Activated naive CD4-positive, alpha-beta T cell treated with anti-CD3 and anti-CD28 coated beads, Interleukin-2, amount 50 U/mL, for 72 hours (primary cell): ENCODE measurements at regions not wholly inside any gene's neighbourhood (a gene's known extent, or its start where the extent isn't known, plus 50 kb on each side); places are given as distances from the start of the nearest gene placed in this dataset.
"Not testable (repeated sequence)": the region's sequence is repeated elsewhere in the genome, so short reads cannot be mapped to it uniquely, and the experiment has no call there.

ENCODE experiments used
- ATAC-seq, 2 donors: fragments of 150-1000 bp; cut with Tn5 transposase; 2 replicates each; pipeline ENCODE4 v1.10.0; 2021; ENCODE audit warnings: mild to moderate bottlenecking in 2 of 2, moderate library complexity in 2 of 2
- DNase-seq, 2 donors: peaks; one replicate each; pipeline ENCODE4 v3.0.0; 2021 to 2022; ENCODE audit warnings: low spot score in 2 of 2
- H3K27ac Mint-ChIP-seq, 2 donors: one replicate each; pipeline ENCODE4 v1.8.0; 2022; ENCODE audit warnings: mild to moderate bottlenecking in 2 of 2, mixed read lengths in 2 of 2
- H3K36me3 Mint-ChIP-seq, 2 donors: one replicate each; pipeline ENCODE4 v1.8.0; 2022; ENCODE audit warnings: mixed read lengths in 2 of 2
- H3K9me3 Mint-ChIP-seq, 2 donors: one replicate each; pipeline ENCODE4 v1.8.0; 2022; ENCODE audit warnings: mixed read lengths in 2 of 2

DNA sequence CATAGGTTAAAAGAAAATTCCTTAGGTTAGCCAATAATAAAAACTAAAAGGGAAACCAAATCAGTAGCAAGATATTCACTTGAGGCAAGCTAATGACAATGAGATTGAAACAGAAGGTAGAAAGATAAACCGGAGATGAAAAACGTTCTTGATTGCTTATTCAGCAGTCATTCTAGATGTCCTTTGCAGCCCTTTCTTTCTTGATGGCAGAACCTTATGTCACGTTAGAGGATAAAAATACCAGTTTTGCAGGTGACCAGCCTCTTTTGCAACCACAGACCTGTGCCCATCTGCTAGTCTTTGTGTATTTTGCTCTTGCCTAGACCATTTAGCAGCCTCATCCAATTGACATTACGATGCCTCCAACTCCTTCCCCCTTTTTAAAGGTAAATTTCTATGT is 337.8 kb downstream of the DMAC1 start:
- Mint-ChIP-seq H3K27ac (no peak overlapping the region), H3K36me3 (peaks cover 0 to 6% of the 10 kb centered on the region in 2 donors), H3K9me3 (no peaks in the 10 kb centered on the region)
- no peak for DNase-seq
- ATAC-seq, result no peak

DNA sequence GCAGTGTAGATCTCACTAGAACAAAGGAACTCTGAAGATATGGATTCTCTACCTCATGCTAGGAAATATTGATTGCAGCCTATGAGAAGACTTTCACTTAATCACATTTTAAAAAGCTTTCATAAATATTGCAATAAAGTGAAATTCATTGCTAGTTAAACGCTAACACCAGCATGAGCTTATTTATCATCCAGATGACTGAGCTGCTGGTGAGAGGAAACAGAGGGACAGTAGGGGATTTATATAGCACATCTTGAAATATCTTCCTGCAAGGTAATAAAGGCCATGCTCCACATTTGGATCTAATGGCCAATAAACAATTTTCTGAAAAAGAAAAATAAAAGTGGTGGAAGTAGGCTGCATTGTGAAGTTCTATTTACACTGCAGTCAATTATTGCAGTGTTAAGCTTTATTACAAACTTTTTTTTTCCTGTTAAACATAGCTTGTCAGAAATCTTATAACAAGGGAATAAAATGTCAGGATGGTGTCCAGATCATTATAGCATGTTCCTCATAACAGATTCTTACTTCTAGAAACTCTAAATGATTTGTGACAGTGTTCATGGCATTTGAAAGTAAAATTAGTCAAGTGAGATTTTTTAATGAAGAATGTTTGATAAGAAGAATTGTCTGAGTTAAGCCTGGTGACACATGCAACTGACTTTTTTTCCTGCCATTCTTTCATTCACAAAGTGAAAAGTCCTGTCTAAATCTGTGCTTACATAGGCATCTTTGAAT is 342.6 kb downstream of the DMAC1 start:
- Mint-ChIP-seq H3K27ac (no peak overlapping the region), H3K9me3 (no peaks in the 10 kb centered on the region), H3K36me3 (peaks cover 0 to 6% of the 10 kb centered on the region in 2 donors)
- DNase-seq (no peak), ATAC-seq (no peak)

DNA sequence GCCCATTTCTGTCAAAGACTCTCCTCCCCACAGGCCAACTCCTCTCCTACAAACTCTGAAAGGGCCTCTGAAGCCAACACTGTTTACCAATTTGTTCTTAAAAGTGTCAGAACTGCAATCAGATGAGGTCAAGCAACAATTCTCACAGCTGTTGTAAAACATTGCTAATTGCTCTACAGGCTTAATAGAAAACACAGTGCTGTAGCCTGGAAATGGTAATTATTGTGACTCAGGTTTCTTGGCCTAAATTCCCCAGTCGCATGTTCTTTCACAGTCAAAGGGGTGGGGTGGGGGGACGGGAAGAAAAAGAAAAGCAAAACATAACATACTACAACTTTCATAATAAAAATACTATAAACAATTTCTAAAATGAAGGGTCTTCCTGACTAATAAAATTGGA is 343.2 kb downstream of the DMAC1 start:
- peaks cover 0 to 6% of the 10 kb centered on the region in 2 donors for H3K36me3 Mint-ChIP-seq
- H3K27ac Mint-ChIP-seq, result no peak overlapping the region
- DNase-seq, result no peak
- ATAC-seq, result no peak
- H3K9me3 Mint-ChIP-seq, result no peaks in the 10 kb centered on the region

DNA sequence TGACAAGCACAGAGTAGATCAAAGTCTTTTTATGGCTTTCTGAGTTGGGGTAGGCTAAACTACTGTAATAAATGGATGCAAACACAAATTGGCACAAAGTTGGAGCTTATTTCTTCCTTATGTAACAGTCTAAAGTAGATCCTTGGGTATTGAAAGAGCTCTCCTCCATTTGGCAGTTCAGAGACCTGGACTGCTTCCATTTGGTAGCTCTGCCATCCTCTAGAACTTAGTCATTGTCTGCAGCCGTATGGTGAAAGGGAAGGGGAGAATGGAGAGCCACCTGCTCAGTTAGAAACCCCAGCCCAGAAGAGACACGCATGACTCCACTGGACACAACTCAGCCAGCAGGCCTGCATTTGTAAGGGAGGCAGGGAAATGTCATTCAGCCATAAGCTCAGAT is 345.0 kb downstream of the DMAC1 start:
- no peak for DNase-seq
- Mint-ChIP-seq H3K36me3 (peaks cover 0 to 6% of the 10 kb centered on the region in 2 donors), H3K9me3 (no peaks in the 10 kb centered on the region), H3K27ac (no peak overlapping the region)
- ATAC-seq, result no peak

DNA sequence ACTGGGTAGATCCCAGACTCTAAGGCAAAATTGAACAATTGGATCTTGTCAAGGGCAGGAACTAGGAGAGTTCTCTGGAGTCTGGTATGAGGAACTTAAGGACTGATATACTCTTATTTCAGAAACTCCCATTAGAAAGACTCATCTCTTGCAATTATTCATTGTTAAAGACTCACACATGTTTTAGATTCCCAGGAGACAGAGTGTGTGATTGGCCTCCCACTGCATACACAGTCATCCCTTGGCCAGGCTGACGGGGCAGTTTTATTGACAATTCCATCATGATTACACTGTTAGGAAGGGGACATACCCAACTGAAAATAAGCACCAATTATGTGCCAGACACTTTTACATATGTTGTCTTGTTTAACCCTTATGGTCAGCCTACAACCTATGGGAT is 347.2 kb downstream of the DMAC1 start:
- ATAC-seq, result no peak
- Mint-ChIP-seq H3K27ac (no peak overlapping the region), H3K9me3 (no peaks in the 10 kb centered on the region), H3K36me3 (no peaks in the 10 kb centered on the region)
- DNase-seq, result no peak

DNA sequence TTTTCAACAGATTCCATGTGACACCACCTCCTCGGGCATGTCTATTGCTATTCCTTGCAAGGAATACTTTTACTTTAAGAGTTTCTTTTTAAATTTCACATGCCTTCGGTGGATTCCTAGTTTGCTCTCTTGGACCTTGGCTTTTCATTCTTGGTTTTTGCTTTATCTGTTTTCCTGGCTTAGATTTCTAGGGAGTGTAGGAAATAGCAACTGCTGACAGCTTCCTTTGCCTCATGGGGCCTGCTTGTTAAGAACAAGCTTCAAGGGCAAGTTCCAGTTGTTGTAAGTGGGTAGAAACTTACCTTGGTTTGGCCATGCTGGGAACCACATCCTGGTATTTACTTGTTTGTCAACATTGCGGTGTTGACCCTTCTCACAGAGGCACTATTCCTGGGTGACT is 348.5 kb downstream of the DMAC1 start:
- no peak for ATAC-seq
- H3K9me3 Mint-ChIP-seq, result peaks cover 0 to 7% of the 10 kb centered on the region in 2 donors
- no peaks in the 10 kb centered on the region for H3K36me3 Mint-ChIP-seq
- H3K27ac Mint-ChIP-seq, result no peak overlapping the region
- DNase-seq, result no peak

DNA sequence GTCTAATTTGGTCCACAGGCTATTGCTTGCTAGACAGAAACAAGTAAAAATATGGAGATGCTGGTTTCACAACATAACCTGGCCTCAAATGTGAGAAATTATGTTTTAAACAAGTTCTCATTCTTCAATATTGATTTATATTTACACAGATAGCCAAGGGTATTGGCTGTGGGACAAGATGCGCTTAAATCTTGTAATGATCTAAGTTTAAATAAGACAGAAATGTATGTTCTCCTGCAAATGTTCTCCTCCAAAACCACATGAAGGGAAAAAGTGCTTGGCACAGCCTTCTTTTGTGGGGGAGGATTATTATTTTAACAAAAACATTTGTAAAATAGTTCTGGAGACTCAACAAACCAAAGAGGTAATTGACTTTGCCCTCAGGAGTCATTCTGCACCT is 356.0 kb downstream of the DMAC1 start:
- H3K9me3 Mint-ChIP-seq, result peaks cover 0 to 7% of the 10 kb centered on the region in 2 donors
- ATAC-seq (no peak), DNase-seq (no peak)
- H3K36me3 Mint-ChIP-seq, result no peaks in the 10 kb centered on the region
- no peak overlapping the region for H3K27ac Mint-ChIP-seq

DNA sequence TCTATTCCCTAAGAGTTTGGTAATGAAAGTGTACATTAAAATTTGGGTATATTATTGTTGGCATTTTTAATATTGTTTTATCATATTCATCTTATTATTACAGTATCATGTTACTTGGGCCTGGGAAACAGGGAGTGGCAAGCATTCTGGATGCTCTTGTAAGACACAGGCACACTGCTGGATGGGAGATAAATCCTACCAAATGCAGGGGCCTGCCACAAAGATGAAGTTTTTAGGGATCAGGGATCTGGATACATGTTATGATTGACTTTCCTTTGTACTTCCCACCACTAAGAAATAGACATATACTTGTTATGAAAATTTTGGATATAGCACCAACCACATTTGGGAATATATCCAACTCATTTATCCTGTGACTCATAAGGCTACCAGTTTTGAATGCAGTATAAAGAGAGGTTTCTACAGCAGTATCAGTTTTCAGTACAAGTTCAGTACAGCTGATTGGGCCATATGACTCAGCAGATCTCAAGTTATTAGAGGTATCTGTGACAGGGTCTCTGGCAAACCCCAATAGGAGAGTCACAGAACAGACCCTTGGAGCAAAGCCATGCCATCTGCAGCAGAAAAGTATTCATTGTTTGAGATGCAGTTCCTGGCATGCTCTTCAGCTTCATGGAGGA is 360.1 kb downstream of the DMAC1 start:
- H3K9me3 Mint-ChIP-seq, result no peaks in the 10 kb centered on the region

DNA sequence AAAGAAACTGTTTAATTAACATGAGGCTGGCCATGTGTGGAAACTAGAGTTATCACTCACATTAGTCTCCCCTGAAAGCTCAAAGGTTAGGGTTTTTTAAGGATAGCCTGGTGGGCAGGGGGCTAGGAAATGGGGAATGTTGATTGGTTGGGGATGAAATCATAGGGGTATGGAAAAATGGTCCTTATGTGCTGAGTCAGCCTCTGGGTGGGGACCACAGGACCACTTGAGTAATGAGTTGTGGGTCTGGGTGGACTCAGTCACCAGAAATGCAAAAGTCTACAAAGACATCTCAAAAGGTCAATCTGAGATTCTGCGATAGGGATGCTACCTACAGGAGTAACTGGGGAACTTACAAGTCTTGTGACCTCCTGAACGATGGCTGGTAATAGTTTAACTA is 362.8 kb downstream of the DMAC1 start:
- peaks cover 16 to 18% of the 10 kb centered on the region in 2 donors for H3K9me3 Mint-ChIP-seq
- H3K27ac Mint-ChIP-seq, result no peak overlapping the region
- H3K36me3 Mint-ChIP-seq, result peaks cover 0 to 8% of the 10 kb centered on the region in 2 donors
- DNase-seq (no peak), ATAC-seq (no peak)

More for the DNA sequence above, 360.1 kb downstream of the DMAC1 start:
- DNase-seq, result no peak
- ATAC-seq, result no peak
- no peaks in the 10 kb centered on the region for H3K36me3 Mint-ChIP-seq
- H3K27ac Mint-ChIP-seq, result no peak overlapping the region

DNA sequence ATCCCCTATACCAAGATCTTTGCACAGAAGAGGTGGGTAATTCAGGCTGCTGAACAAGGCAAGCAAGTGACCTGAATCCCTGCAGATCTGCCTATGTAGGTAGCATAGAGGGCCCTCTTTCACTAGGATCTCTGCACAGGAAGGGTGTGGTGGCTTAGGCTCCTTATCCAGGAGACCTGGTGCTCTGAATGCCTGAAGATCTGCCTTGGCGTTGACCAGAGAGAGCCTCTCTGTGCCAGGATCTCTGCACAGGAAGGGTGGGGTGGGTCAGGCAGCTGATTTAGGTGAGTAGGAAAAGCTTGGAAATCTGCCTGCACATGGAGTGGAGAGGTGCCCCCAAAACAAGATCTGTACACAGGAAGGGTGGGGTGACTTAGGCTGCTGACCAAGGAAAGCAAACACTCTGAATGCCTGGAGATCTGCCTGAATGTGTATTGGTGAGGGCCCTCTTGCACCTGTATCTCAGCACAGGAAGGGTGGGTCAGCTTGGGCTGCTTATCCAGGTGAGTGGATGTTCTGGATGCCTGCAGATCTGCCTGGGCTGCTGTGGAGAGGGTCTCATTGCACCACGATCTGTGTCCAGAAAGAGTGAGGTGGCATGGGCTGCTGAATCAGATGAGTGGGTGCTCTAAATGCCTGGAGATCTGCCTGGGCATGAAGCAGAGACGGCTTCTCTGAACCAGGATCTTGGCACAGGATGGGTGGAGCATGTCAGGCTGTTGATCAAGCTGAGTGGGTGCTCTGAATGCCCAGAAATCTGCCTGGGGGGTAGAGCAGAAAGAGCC is 365.9 kb downstream of the DMAC1 start:
- ATAC-seq (no peak), DNase-seq (no peak)
- peaks cover 10 to 28% of the 10 kb centered on the region in 2 donors for H3K36me3 Mint-ChIP-seq
- peaks cover 23 to 37% of the 10 kb centered on the region in 2 donors for H3K9me3 Mint-ChIP-seq
- H3K27ac Mint-ChIP-seq, result no peak overlapping the region

DNA sequence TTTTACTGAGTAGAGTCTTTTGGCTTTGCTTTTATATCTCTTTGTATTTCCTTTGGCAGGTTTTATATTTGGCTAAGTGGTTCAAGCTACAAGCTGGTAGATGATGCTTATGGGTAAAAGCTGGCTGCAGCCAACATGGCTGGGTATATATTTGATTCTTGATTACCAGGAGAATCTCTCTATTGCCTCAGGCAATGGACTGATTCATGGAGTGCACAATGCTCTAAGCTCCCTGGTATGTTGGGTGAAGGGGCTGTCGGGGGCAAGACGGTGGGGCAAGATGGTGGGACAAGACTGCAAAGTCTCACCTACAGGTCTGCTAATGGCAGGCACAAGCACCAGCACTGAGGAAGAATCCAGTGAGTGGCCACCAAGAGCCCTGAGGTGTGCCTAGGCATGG is 366.6 kb downstream of the DMAC1 start:
- ATAC-seq, result no peak
- Mint-ChIP-seq H3K36me3 (peaks cover 10 to 33% of the 10 kb centered on the region in 2 donors), H3K9me3 (peaks cover 23 to 42% of the 10 kb centered on the region in 2 donors), H3K27ac (no peak overlapping the region)
- no peak for DNase-seq

DNA sequence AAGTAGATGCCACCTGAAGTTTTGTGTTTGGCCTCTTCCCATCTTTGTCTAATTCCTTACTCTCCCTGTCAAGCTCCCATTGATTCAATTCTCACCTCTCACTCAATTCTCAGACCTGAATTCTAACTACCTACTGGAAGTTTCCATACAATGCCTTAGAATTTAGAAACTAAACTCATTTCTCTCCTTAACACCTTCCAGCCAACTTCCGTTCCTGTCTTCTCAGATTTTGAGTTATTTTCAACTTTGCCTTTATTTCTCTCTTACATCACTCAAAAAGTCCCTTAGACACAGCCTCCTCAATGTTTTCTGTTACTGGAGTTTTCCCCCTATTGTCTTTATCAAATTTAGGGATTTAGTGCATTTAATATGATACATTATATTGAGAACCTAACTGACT is 382.2 kb downstream of the DMAC1 start:
- not testable (repeated sequence) for ATAC-seq, DNase-seq, H3K36me3 Mint-ChIP-seq, H3K27ac Mint-ChIP-seq
- H3K9me3 Mint-ChIP-seq, result peaks cover 7 to 12% of the 10 kb centered on the region in 2 donors

DNA sequence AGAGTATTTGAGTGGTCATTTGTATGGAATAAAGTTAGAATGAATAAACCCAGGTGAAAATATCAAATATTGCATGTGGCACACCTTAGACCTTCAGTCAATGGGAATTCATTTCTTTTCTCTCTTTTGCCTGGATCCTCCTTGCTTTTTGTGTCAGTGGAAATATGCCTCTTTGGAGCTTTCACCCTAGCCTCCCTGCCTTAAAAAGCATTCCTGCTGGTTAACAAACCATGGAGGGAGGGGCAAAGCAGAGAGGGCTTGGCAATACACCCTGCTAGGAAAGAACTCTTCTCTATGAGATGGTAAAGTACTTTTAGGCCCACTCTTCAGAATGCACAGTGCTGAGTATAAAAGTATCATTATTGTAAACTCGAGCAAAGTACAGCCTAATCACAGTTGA is 383.7 kb downstream of the DMAC1 start:
- Mint-ChIP-seq H3K27ac (no peak overlapping the region), H3K9me3 (peaks cover 7 to 12% of the 10 kb centered on the region in 2 donors), H3K36me3 (peaks cover 0 to 8% of the 10 kb centered on the region in 2 donors)
- DNase-seq, result no peak
- ATAC-seq, result no peak

DNA sequence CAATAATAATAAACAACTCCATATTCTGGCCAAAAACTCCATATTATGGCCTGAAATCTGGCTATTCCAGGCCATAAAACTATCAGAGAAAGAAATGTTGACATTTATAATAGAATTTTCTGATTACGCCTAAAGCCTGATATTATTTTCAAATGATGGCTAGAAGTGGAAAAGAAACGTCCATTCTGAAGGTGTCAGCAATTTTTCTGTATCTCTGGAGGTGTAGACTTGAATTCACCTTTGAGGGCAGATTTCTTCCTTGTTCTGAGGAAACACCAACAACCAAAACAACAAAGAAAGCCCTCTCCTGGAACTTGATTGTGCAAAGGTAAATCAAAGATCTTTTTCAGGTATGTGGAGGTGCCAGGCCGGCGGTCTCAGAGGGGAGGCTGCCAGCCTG is 390.7 kb downstream of the DMAC1 start:
- no peak overlapping the region for H3K27ac Mint-ChIP-seq
- DNase-seq (no peak), ATAC-seq (no peak)
- H3K9me3 Mint-ChIP-seq, result no peaks in the 10 kb centered on the region
- H3K36me3 Mint-ChIP-seq, result no peaks in the 10 kb centered on the region

DNA sequence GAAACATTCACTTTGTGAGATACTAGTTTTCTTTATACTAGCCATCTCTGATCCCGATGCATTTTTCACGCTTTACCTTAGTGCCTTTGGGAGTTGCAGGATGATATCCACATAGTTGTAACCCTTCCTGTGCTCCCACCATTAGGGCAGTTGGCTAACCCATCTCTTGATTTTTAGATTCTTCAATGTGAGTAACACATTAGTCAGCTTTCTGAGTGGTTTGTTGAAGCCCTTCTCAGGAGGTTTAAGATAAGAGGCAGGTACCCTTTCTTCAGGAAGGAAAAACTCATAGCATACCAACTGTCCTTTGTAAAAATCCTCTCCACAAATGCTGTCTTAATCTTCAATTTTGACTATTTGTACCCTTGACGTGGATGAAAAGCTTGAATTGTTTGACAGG is 392.3 kb downstream of the DMAC1 start:
- ATAC-seq, result no peak
- Mint-ChIP-seq H3K9me3 (no peaks in the 10 kb centered on the region), H3K36me3 (no peaks in the 10 kb centered on the region), H3K27ac (no peak overlapping the region)
- DNase-seq, result no peak

DNA sequence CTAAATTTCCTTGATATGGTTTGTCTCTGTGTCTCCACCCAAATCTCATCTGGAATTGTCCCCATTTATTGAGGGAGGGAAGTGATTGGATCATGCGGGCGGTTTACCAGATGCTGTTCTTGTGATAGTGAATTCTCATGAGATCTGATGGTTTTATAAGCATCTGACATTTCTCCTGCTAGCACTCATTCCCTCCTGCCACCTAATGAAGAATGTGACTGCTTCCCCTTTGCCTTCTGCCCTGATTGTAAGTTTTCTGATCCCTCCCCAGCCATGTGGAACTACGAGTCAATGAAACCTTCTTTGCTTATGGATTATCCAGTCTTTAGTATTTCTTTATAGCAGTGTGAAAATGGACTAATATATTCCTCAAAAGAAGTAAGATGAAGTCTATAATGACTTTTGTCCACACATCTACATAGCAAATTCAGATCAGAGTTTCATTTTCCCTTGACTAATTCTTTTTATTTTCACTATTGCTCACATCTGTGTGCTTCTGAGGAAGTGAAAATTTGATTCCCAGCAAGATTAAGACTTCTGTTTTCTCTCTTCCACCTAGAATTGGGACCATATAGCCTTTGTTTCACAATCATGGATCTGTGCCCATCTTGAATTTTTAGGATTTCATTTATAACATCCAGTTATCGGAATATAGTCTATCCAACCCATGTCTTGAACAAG is 393.5 kb downstream of the DMAC1 start:
- Mint-ChIP-seq H3K36me3 (no peaks in the 10 kb centered on the region), H3K27ac (peak overlapping the region in 1 of 2 donors; percentile 22), H3K9me3 (no peaks in the 10 kb centered on the region)
- ATAC-seq (peak; percentile 36 to 86), DNase-seq (no peak)
